C4-2B (cell line): ENCODE measurements at regions not wholly inside any gene's neighbourhood (a gene's known extent, or its start where the extent isn't known, plus 50 kb on each side); places are given as distances from the start of the nearest gene placed in this dataset.

ENCODE experiments used
- CTCF ChIP-seq: fragments of 450-650 bp; conservative IDR thresholded peaks from 2 replicates; pipeline ENCODE4 v1.5.1; 2017; ENCODE audit warnings: mild to moderate bottlenecking
- ZFX ChIP-seq: fragments of 450-650 bp; IDR thresholded peaks from 2 replicates; pipeline ENCODE4 v1.6.1; 2017

GRCh38 chr6:156634951-156635371, 142.2 kb upstream of the ARID1B start:
- TF ChIP-seq CTCF (no peak), ZFX (no peak)
